Activated T-cell treated with anti-CD3 and anti-CD28 coated beads, Interleukin-2, amount 50 U/mL, for 24 hours (primary cell): ENCODE measurements at regions not wholly inside any gene's neighbourhood (a gene's known extent, or its start where the extent isn't known, plus 50 kb on each side); places are given as distances from the start of the nearest gene placed in this dataset.

Experiments used
- DNase-seq: peaks from one replicate; pipeline ENCODE4 v3.0.0-alpha.2; 2020
- H3K27ac Mint-ChIP-seq: 2 replicates; pipeline ENCODE4 v1.8.0; 2020; ENCODE audit warnings: mild to moderate bottlenecking, mixed read lengths
- H3K27me3 Mint-ChIP-seq: 2 replicates; pipeline ENCODE4 v1.8.0; 2020; ENCODE audit warnings: mixed read lengths
- H3K36me3 Mint-ChIP-seq: 2 replicates; pipeline ENCODE4 v1.8.0; 2020; ENCODE audit warnings: low read depth, mixed read lengths
- H3K4me1 Mint-ChIP-seq: 2 replicates; pipeline ENCODE4 v1.8.0; 2020; ENCODE audit warnings: low read depth, mixed read lengths
- H3K4me3 Mint-ChIP-seq: 2 replicates; pipeline ENCODE4 v1.8.0; 2020; ENCODE audit warnings: mild to moderate bottlenecking, moderate library complexity, mixed read lengths
- H3K9me3 Mint-ChIP-seq: 2 replicates; pipeline ENCODE4 v1.8.0; 2020; ENCODE audit warnings: mixed read lengths

- Mint-ChIP-seq H3K4me3 (no peak overlapping the region), H3K36me3 (no peaks in the 10 kb centered on the region), H3K27me3 (peaks cover 23% of the 10 kb centered on the region), H3K4me1 (no peaks in the 10 kb centered on the region), H3K27ac (no peak overlapping the region), H3K9me3 (no peaks in the 10 kb centered on the region)
- no peak for DNase-seq
Measured at GRCh38 chr6:145241721-145242120, 493.6 kb downstream of the EPM2A start.

DNA sequence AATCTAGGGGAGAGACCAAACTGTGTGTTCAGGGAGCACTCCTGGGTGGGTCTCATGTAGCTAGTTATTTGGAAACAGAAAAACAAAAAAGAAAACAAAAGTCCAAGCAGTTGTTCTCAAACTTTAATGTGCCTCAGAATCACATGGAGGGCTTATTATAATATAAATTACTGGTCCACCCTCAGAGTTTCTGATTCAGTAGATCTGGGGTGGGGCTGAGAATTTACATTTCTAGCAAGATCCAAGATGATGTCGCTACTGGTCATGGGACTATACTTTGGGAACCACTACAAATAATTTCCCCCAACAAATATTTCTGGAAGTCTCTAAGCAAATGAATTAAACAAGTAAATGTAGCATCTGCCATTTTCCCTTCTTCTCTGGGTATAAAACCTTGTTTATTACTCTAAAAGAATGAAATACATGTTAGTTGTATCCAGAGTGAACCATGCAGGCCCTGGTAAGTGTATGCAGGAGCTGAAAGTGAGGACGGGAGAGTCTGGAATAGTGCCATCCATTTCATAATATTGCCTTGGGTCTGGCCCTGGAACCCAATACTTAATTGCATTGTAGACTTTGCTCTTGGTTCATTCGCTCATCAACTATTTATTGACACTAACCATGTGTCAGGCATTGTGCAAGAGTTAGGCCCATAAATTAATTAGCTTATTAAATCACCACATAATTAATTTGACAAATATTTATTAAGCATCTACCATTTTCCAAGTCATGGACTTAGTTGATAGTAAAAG is 490.8 kb downstream of the EPM2A start:
- Mint-ChIP-seq H3K4me3 (no peak overlapping the region), H3K36me3 (no peaks in the 10 kb centered on the region), H3K9me3 (peaks cover 2% of the 10 kb centered on the region), H3K4me1 (no peaks in the 10 kb centered on the region), H3K27ac (no peak overlapping the region), H3K27me3 (peaks cover 11% of the 10 kb centered on the region)
- no peak for DNase-seq

DNA sequence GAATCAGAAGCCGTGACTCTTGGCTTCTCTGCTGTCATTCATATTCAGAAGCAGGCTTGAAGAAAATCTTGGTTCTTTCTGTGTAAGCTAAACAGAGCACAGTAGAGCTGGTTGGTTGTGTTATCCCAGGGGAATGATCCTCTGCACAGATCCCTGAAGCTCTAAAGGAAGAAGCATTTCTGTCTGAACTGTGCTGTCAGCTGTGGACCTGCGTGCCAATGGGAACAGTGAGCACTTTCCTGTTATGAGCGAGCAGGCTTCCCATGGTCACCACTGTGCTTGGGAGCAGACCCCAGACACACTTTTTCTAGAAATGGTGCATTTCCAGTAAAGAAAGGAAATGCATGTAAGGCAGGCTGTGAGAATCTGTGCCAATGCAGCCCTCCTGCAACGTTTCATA is 490.2 kb downstream of the EPM2A start:
- H3K36me3 Mint-ChIP-seq: no peaks in the 10 kb centered on the region
- no peak for DNase-seq
- no peaks in the 10 kb centered on the region for H3K4me1 Mint-ChIP-seq
- H3K4me3 Mint-ChIP-seq: no peak overlapping the region
- H3K9me3 Mint-ChIP-seq: peaks cover 2% of the 10 kb centered on the region
- H3K27ac Mint-ChIP-seq: no peak overlapping the region
- H3K27me3 Mint-ChIP-seq: peaks cover 11% of the 10 kb centered on the region

DNA sequence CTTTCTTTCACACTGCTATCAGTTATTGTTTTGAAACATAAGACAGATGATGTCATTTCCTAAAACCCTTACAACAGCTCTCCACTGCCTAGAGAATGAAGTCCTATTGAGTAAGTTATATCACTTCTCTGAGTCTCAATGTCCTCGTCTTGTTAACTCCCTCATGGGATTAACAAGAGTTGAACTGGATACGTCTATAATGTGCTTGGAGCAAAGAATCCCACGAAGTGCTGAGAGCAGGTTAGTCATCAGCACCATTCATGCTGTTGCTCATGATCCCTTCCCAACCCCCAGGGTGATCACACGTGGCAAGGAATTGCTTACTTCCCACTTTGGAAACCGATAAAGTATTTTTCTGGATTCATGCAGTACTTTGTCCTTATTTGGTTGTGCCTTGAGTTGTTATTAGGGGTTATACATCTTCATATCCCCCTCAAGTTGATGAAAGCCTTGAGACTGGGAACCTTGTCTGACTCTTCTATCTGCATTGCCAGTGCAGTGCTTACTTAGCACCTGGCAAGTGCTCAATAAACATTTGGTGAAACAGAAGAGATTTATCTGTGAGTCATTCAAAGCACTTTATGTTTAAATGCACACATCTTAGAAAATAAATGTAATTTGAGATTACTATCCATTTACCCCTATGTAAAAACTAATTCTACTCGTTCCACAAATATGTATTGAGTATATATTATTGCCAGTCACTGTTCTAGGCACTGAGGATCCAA is 487.5 kb downstream of the EPM2A start:
- H3K27me3 Mint-ChIP-seq: peaks cover 3% of the 10 kb centered on the region
- H3K27ac Mint-ChIP-seq: no peak overlapping the region

DNA sequence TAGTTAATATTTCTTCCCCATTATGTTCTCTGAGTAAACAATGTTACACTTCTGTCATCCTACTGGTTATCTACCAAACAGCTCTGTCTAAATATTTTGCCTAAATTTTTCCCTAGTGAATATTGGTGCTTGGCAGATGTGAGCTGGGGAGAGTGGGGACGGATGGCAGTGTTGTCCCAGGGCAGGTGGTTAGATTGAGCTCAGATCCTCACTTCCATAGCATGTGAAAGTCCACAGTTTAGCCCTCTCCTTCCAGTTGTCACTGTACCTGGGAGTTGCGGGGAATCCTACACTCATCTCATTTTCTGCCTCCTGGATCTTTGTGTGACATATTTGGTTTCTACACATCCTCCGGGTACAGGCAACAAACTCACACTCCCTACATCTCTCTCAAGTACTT is 484.9 kb downstream of the EPM2A start:
- Mint-ChIP-seq H3K9me3 (peaks cover 2% of the 10 kb centered on the region), H3K36me3 (no peaks in the 10 kb centered on the region), H3K4me1 (no peaks in the 10 kb centered on the region), H3K4me3 (no peak overlapping the region), H3K27me3 (no peaks in the 10 kb centered on the region), H3K27ac (no peak overlapping the region)
- DNase-seq: no peak

More for the DNA sequence above, 487.5 kb downstream of the EPM2A start:
- Mint-ChIP-seq H3K4me1 (no peaks in the 10 kb centered on the region), H3K36me3 (no peaks in the 10 kb centered on the region), H3K4me3 (no peak overlapping the region), H3K9me3 (peaks cover 2% of the 10 kb centered on the region)
- DNase-seq: no peak

- DNase-seq: no peak
- Mint-ChIP-seq H3K27ac (no peak overlapping the region), H3K4me3 (no peak overlapping the region), H3K9me3 (peaks cover 6% of the 10 kb centered on the region), H3K36me3 (no peaks in the 10 kb centered on the region), H3K4me1 (no peaks in the 10 kb centered on the region), H3K27me3 (no peaks in the 10 kb centered on the region)
Measured at GRCh38 chr6:145252737-145253136, 482.6 kb downstream of the EPM2A start.

GRCh38 chr6:145254649-145255401 is 480.5 kb downstream of the EPM2A start:
- H3K4me3 Mint-ChIP-seq: no peak overlapping the region
- DNase-seq: no peak
- no peaks in the 10 kb centered on the region for H3K36me3 Mint-ChIP-seq
- H3K4me1 Mint-ChIP-seq: no peaks in the 10 kb centered on the region
- H3K27me3 Mint-ChIP-seq: no peaks in the 10 kb centered on the region
- no peak overlapping the region for H3K27ac Mint-ChIP-seq
- H3K9me3 Mint-ChIP-seq: peaks cover 3% of the 10 kb centered on the region

- DNase-seq: no peak
- peaks cover 3% of the 10 kb centered on the region for H3K9me3 Mint-ChIP-seq
- peaks cover 3% of the 10 kb centered on the region for H3K27me3 Mint-ChIP-seq
- H3K27ac Mint-ChIP-seq: no peak overlapping the region
- no peaks in the 10 kb centered on the region for H3K36me3 Mint-ChIP-seq
- H3K4me1 Mint-ChIP-seq: no peaks in the 10 kb centered on the region
- no peak overlapping the region for H3K4me3 Mint-ChIP-seq
Measured at GRCh38 chr6:145257704-145258103, 477.6 kb downstream of the EPM2A start.

DNA sequence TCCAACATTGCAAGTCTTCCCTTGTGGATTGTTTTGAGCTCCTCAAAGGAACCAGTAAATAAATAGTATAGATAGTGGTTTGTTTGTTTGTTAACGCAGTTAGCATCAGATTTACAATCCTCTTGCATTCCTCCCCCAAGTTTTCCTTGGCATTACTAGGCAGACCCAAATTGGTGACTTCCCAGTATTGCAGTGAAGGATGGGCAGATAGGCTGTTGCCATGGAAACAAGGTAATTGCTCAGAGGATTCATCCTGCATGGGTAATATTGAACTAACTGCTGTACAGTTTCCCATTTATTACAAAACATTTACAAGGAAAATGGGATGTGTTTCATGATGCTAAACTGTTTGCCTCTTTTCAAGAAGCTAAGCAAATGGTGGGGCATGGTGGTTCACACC is 477.2 kb downstream of the EPM2A start:
- no peak overlapping the region for H3K27ac Mint-ChIP-seq
- no peaks in the 10 kb centered on the region for H3K36me3 Mint-ChIP-seq
- H3K4me3 Mint-ChIP-seq: no peak overlapping the region
- no peak for DNase-seq
- H3K9me3 Mint-ChIP-seq: peaks cover 3% of the 10 kb centered on the region
- H3K4me1 Mint-ChIP-seq: no peaks in the 10 kb centered on the region
- H3K27me3 Mint-ChIP-seq: peaks cover 3% of the 10 kb centered on the region

GRCh38 chr6:145260484-145261175 is 474.7 kb downstream of the EPM2A start:
- no peak overlapping the region for H3K4me3 Mint-ChIP-seq
- no peaks in the 10 kb centered on the region for H3K36me3 Mint-ChIP-seq
- H3K4me1 Mint-ChIP-seq: no peaks in the 10 kb centered on the region
- DNase-seq: no peak
- H3K27me3 Mint-ChIP-seq: peaks cover 9% of the 10 kb centered on the region
- H3K27ac Mint-ChIP-seq: no peak overlapping the region
- H3K9me3 Mint-ChIP-seq: peaks cover 3% of the 10 kb centered on the region

DNA sequence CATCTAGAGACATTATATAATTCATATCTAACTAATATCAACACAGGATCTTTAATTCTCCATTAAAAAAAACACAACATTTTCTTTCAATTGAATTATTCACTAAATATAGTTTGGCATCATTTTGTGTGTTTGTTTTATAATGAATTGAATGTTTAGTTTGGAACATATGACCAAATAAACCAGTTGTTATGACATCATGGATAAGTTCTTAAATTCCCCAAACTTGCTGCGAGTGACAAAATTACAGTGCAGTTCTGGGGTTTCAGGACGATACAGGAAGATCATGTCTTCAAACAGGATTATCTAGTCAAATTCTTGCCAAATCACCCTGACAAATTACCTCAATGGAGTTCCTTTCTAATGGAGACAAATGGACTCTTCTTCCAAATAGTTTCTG is 473.6 kb downstream of the EPM2A start:
- H3K4me1 Mint-ChIP-seq: no peaks in the 10 kb centered on the region
- no peak overlapping the region for H3K4me3 Mint-ChIP-seq
- no peak for DNase-seq
- no peaks in the 10 kb centered on the region for H3K9me3 Mint-ChIP-seq
- H3K27ac Mint-ChIP-seq: no peak overlapping the region
- peaks cover 9% of the 10 kb centered on the region for H3K27me3 Mint-ChIP-seq
- no peaks in the 10 kb centered on the region for H3K36me3 Mint-ChIP-seq

- no peak for DNase-seq
- H3K27ac Mint-ChIP-seq: no peak overlapping the region
- no peaks in the 10 kb centered on the region for H3K4me1 Mint-ChIP-seq
Measured at GRCh38 chr6:145262771-145263170, 472.5 kb downstream of the EPM2A start.

DNA sequence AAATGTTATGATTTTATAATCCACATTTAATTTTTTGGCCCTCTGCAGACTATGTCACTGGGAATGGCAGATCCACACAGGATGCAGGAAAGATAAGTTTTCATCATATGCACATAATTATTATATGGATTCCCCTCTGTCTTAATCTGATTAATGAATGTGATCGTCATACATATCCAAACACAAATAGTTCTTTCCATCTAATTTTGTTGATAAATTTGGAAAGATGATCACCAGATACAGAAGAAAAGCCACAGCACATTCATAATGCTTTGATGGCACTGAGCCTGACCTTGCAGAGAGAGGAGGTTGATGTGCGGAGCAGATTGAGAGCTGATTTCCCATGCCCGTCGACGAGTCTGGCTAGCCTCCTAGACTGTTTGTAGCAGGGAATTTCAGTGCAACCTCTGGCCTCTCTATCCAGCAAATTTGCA is 471.5 kb downstream of the EPM2A start:
- Mint-ChIP-seq H3K4me1 (no peaks in the 10 kb centered on the region), H3K4me3 (no peak overlapping the region), H3K9me3 (no peaks in the 10 kb centered on the region), H3K27me3 (peaks cover 9% of the 10 kb centered on the region), H3K36me3 (no peaks in the 10 kb centered on the region), H3K27ac (no peak overlapping the region)
- DNase-seq: no peak

More at GRCh38 chr6:145262771-145263170, 472.5 kb downstream of the EPM2A start:
- Mint-ChIP-seq H3K9me3 (no peaks in the 10 kb centered on the region), H3K36me3 (no peaks in the 10 kb centered on the region), H3K4me3 (no peak overlapping the region), H3K27me3 (peaks cover 9% of the 10 kb centered on the region)

DNA sequence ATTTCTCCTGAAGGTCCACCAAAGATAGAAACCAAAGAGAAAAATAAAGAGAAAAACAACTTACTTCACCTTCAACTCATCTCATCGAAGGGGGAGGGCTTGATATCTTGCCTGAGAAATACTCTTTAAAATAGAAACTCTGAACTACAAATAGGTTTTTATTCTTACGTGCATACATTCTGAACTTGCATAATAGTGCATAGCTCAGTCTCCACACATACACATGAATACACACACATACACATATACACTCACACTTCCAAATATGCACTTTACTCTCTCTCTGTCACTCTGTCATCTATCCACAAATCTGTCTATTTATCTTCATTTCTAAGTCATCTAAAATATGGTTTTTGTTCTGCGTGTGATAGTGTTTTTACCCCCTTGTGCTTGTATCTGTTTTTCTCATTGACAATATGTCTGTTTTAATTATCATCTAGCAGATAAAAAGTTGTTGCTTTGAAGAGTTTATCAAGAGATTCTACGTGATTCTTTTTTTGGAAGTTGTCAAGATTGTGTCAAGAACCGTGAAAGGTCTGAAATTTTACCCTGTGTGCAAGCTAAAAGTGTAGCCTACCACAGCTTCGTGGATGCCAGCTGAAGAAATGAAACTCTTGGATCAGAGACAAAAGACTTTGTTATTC is 468.8 kb downstream of the EPM2A start:
- no peak for DNase-seq
- H3K4me3 Mint-ChIP-seq: no peak overlapping the region
- H3K27ac Mint-ChIP-seq: no peak overlapping the region
- H3K9me3 Mint-ChIP-seq: no peaks in the 10 kb centered on the region
- peaks cover 13% of the 10 kb centered on the region for H3K27me3 Mint-ChIP-seq
- no peaks in the 10 kb centered on the region for H3K4me1 Mint-ChIP-seq
- no peaks in the 10 kb centered on the region for H3K36me3 Mint-ChIP-seq
